ENCODE measurements at regions not wholly inside any gene's neighbourhood (a gene's known extent, or its start where the extent isn't known, plus 50 kb on each side); places are given as distances from the start of the nearest gene placed in this dataset.

DNA sequence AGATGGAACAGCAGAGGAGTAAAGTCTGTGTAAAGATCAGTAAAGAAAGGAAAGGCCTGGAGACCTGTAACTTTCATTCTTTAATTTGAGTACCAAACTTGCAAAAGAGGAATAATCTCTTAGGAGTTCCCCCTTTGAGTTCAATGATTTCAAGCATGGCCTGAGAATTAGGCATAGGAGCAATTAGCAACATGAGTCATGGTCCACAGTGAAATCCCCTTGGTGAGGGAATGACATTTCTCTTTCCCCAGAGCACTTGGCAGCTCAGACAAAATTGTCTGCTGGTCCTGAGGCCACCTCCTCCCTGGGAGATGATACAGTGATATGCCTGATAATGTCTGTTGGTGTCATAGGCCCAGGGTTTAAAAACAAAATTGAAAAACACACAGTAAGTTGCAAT is 81.4 kb upstream of the CRBN start:
- TF ChIP-seq, protein P1, sequence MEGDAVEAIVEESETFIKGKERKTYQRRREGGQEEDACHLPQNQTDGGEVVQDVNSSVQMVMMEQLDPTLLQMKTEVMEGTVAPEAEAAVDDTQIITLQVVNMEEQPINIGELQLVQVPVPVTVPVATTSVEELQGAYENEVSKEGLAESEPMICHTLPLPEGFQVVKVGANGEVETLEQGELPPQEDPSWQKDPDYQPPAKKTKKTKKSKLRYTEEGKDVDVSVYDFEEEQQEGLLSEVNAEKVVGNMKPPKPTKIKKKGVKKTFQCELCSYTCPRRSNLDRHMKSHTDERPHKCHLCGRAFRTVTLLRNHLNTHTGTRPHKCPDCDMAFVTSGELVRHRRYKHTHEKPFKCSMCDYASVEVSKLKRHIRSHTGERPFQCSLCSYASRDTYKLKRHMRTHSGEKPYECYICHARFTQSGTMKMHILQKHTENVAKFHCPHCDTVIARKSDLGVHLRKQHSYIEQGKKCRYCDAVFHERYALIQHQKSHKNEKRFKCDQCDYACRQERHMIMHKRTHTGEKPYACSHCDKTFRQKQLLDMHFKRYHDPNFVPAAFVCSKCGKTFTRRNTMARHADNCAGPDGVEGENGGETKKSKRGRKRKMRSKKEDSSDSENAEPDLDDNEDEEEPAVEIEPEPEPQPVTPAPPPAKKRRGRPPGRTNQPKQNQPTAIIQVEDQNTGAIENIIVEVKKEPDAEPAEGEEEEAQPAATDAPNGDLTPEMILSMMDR (IDR thresholded peaks at IDR 0.05), result no peak
- no peak for TF ChIP-seq EP300 (IDR thresholded peaks at IDR 0.05)
- TF ChIP-seq POLR2A (IDR thresholded peaks at IDR 0.05), result no peak
- TF ChIP-seq POLR2AphosphoS5 (IDR thresholded peaks at IDR 0.05), result no peak
